GM12865 (cell line): ENCODE measurements at regions not wholly inside any gene's neighbourhood (a gene's known extent, or its start where the extent isn't known, plus 50 kb on each side); places are given as distances from the start of the nearest gene placed in this dataset.

ENCODE experiments used
- DNase-seq: peaks from one replicate; pipeline ENCODE4 v3.0.0; 2010; ENCODE audit warnings: low read depth
- H3K4me3 ChIP-seq: 2 replicates; pipeline ENCODE4 v1.5.1; 2011; ENCODE audit warnings: mild to moderate bottlenecking, low read depth, low read length, control low read depth
- CTCF ChIP-seq: IDR thresholded peaks from 2 replicates; pipeline ENCODE4 v1.5.1; 2011; ENCODE audit warnings: low read length, control low read depth, low read depth, inconsistent platforms; ENCODE audit not compliant: insufficient read depth; ENCODE audit errors: missing control alignments

GRCh38 chr5:56558131-56558745, 257.1 kb upstream of the MAP3K1 start:
- no peak overlapping the region for H3K4me3 ChIP-seq
- TF ChIP-seq CTCF, result no peak
- DNase-seq, result no peak

- no peak for TF ChIP-seq CTCF
- no peak for DNase-seq
These were observed 258.2 kb upstream of the MAP3K1 start for GRCh38 chr5:56557198-56557597.

GRCh38 chr5:56552612-56553268, 262.6 kb upstream of the MAP3K1 start:
- DNase-seq, result no peak
- H3K4me3 ChIP-seq, result no peak overlapping the region
- TF ChIP-seq CTCF, result no peak

More at GRCh38 chr5:56557198-56557597, 258.2 kb upstream of the MAP3K1 start:
- H3K4me3 ChIP-seq, result no peak overlapping the region

- no peak for TF ChIP-seq CTCF
- no peak for DNase-seq
- H3K4me3 ChIP-seq, result no peak overlapping the region
These were observed 265.1 kb upstream of the MAP3K1 start for GRCh38 chr5:56550227-56550626.

GRCh38 chr5:56549096-56549886, 266.1 kb upstream of the MAP3K1 start:
- no peak for DNase-seq
- H3K4me3 ChIP-seq, result no peak overlapping the region
- TF ChIP-seq CTCF, result no peak

- no peak for DNase-seq
- H3K4me3 ChIP-seq, result no peak overlapping the region
- TF ChIP-seq CTCF, result no peak
These were observed 270.3 kb upstream of the MAP3K1 start for GRCh38 chr5:56545016-56545415.
